ENCODE measurements at regions not wholly inside any gene's neighbourhood (a gene's known extent, or its start where the extent isn't known, plus 50 kb on each side); places are given as distances from the start of the nearest gene placed in this dataset.

GRCh38 chr12:76152181-76152807 lies 67.8 kb upstream of the NAP1L1 start:
- TF ChIP-seq YY1 (IDR thresholded peaks at IDR 0.05; ENCODE audit: insufficient read depth, insufficient read length) (no peak), ZNF274 (IDR thresholded peaks at IDR 0.05; ENCODE audit: low read depth, low read length) (no peak), SUZ12 (IDR thresholded peaks at IDR 0.05; ENCODE audit: extremely low read depth, insufficient read depth, insufficient read length) (no peak)

Measured in NT2/D1 (cell line).